ENCODE measurements at regions not wholly inside any gene's neighbourhood (a gene's known extent, or its start where the extent isn't known, plus 50 kb on each side); places are given as distances from the start of the nearest gene placed in this dataset.

DNA sequence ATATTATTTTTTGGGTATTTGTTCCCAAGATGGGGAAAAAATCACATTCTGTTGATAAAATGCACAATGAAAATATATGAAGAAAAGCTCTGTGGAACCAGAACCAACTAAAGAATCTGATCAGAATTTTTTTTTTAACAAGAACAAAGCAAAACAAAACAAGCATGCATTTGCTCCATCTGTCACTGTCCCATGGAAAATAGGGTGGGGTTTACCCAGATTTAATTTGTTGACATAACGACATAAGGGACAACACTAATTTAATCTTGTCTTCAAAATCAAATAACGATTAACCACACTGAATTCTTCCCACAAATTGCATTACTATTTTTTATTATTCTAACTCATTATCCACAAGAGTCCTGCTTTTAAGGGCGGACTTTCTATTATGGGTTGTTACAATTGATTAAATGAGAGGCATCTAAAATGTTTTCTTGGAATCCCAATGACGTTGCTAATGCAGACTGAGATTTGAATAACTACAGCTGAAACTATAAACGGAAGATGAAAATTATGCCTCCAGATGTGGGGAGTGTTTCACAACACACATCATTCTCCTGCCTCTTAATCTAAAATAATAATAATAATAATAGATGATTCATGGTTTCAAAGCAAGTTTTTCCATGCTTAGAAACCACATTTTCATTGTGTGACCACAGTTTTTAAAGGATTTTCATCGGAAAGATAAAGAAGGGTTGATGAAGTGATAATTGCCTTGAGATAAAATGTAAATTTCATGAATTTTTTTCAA lies 307.0 kb upstream of the CPEB2 start:
- TF ChIP-seq, protein P1, sequence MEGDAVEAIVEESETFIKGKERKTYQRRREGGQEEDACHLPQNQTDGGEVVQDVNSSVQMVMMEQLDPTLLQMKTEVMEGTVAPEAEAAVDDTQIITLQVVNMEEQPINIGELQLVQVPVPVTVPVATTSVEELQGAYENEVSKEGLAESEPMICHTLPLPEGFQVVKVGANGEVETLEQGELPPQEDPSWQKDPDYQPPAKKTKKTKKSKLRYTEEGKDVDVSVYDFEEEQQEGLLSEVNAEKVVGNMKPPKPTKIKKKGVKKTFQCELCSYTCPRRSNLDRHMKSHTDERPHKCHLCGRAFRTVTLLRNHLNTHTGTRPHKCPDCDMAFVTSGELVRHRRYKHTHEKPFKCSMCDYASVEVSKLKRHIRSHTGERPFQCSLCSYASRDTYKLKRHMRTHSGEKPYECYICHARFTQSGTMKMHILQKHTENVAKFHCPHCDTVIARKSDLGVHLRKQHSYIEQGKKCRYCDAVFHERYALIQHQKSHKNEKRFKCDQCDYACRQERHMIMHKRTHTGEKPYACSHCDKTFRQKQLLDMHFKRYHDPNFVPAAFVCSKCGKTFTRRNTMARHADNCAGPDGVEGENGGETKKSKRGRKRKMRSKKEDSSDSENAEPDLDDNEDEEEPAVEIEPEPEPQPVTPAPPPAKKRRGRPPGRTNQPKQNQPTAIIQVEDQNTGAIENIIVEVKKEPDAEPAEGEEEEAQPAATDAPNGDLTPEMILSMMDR (IDR thresholded peaks at IDR 0.05) = no peak
- no peak for TF ChIP-seq MXI1 (IDR thresholded peaks at IDR 0.05; ENCODE audit: low read depth, low read length)

Measured in SK-N-SH (cell line).